IMR-90 (cell line): ENCODE measurements at regions not wholly inside any gene's neighbourhood (a gene's known extent, or its start where the extent isn't known, plus 50 kb on each side); places are given as distances from the start of the nearest gene placed in this dataset.

Experiments used
- ATAC-seq: fragments of 200-7000 bp; cut with Tn5 transposase; 2 replicates; pipeline ENCODE4 v1.9.1; 2020; ENCODE audit warnings: low read depth, mild to moderate bottlenecking, moderate library complexity
- BruUV-seq: library from RNA; stranded (reverse); fragments of 400-500 nt; replicated peaks from 2 replicates; lab custom pipeline; 2021; lab: Mats Ljungman, UMichigan
- CTCF ChIA-PET: fragments of 300-600 bp; formaldehyde crosslinking; extraction: SDS; loops from one replicate; lab custom pipeline; 2021; ENCODE audit warnings: antibody characterized with exemption; lab: Yijun Ruan, JAX
- POLR2A ChIA-PET: fragments of 300-600 bp; sonication (Branson Sonifier 250); formaldehyde crosslinking; loops from one replicate; lab custom pipeline; 2022; ENCODE audit warnings: antibody characterized with exemption; ENCODE audit not compliant: unreplicated experiment; lab: Charles Lee
- DNase-seq: peaks from one replicate; pipeline ENCODE4 v3.0.0; 2013
- H2AFZ ChIP-seq: replicated peaks from 2 replicates; pipeline ENCODE3; 2013; ENCODE audit warnings: low read length, mild to moderate bottlenecking; ENCODE audit not compliant: poor library complexity
- H2AK5ac ChIP-seq: 2 replicates; pipeline ENCODE4 v1.6.1; 2013; ENCODE audit warnings: low read depth, low read length, inconsistent platforms
- H2AK9ac ChIP-seq: replicated peaks from 2 replicates; pipeline ENCODE3; 2013; ENCODE audit warnings: mild to moderate bottlenecking, low read depth, low read length, moderate library complexity; ENCODE audit not compliant: poor library complexity
- H2BK120ac ChIP-seq: 2 replicates; pipeline ENCODE4 v1.6.1; 2013; ENCODE audit warnings: low read depth, low read length, inconsistent platforms
- H2BK15ac ChIP-seq: 3 replicates; pipeline ENCODE4 v1.6.1; 2013; ENCODE audit warnings: low read depth, low read length, inconsistent platforms
- H2BK20ac ChIP-seq: 2 replicates; pipeline ENCODE4 v1.6.1; 2013; ENCODE audit warnings: low read depth, mild to moderate bottlenecking, inconsistent platforms, low read length, moderate library complexity
- H2BK5ac ChIP-seq: 2 replicates; pipeline ENCODE4 v1.6.1; 2013; ENCODE audit warnings: mild to moderate bottlenecking, low read depth, low read length, inconsistent platforms; ENCODE audit not compliant: poor library complexity, severe bottlenecking
- H3K14ac ChIP-seq: replicated peaks from 2 replicates; pipeline ENCODE4 v1.6.1; 2013; ENCODE audit warnings: low read depth, low read length, inconsistent platforms
- H3K18ac ChIP-seq: 2 replicates; pipeline ENCODE4 v1.6.1; 2013; ENCODE audit warnings: low read depth, low read length, control low read depth
- H3K23ac ChIP-seq: 2 replicates; pipeline ENCODE4 v1.6.1; 2013; ENCODE audit warnings: low read depth, low read length, inconsistent platforms
- H3K27ac ChIP-seq: 2 replicates; pipeline ENCODE4 v1.5.1; 2013; ENCODE audit warnings: mild to moderate bottlenecking, control low read depth, low read length; ENCODE audit not compliant: insufficient read depth
- H3K27me3 ChIP-seq: 2 replicates; pipeline ENCODE4 v1.6.1; 2013; ENCODE audit warnings: low read length; ENCODE audit not compliant: control insufficient read depth, insufficient read depth
- H3K36me3 ChIP-seq: 2 replicates; pipeline ENCODE4 v1.6.1; 2013; ENCODE audit warnings: low read length, mixed read lengths; ENCODE audit not compliant: control insufficient read depth, insufficient read depth
- H3K4ac ChIP-seq: 2 replicates; pipeline ENCODE4 v1.6.1; 2013; ENCODE audit warnings: low read depth, low read length, inconsistent platforms
- H3K4me1 ChIP-seq: 2 replicates; pipeline ENCODE4 v1.6.1; 2013; ENCODE audit warnings: low read length, mixed read lengths; ENCODE audit not compliant: control insufficient read depth, insufficient read depth
- H3K4me2 ChIP-seq: 2 replicates; pipeline ENCODE4 v1.6.1; 2013; ENCODE audit warnings: low read depth, mild to moderate bottlenecking, control low read depth, low read length, moderate library complexity
- H3K4me3 ChIP-seq: 2 replicates; pipeline ENCODE4 v1.5.1; 2013; ENCODE audit warnings: low read depth, mild to moderate bottlenecking, control low read depth, low read length, moderate library complexity; ENCODE audit not compliant: insufficient read depth
- H3K56ac ChIP-seq: 2 replicates; pipeline ENCODE4 v1.6.1; 2013; ENCODE audit warnings: low read length, inconsistent platforms; ENCODE audit not compliant: insufficient read depth; ENCODE audit errors: extremely low read depth
- H3K79me1 ChIP-seq, 2 experiments: 2 replicates each; pipeline ENCODE4 v1.6.1; 2013; ENCODE audit warnings: low read length in 2 of 2, inconsistent platforms in 1 of 2, low read depth in 1 of 2
- H3K9ac ChIP-seq: 2 replicates; pipeline ENCODE4 v1.6.1; 2013; ENCODE audit warnings: low read depth, low read length, control low read depth
- H3K9me1 ChIP-seq: 2 replicates; pipeline ENCODE4 v1.6.1; 2013; ENCODE audit warnings: low read length, inconsistent platforms; ENCODE audit not compliant: insufficient read depth
- H3K9me3 ChIP-seq: 2 replicates; pipeline ENCODE4 v1.6.1; 2013; ENCODE audit warnings: low read length; ENCODE audit not compliant: control insufficient read depth, insufficient read depth
- H4K20me1 ChIP-seq: 2 replicates; pipeline ENCODE4 v1.6.1; 2013; ENCODE audit warnings: low read length, inconsistent platforms; ENCODE audit not compliant: insufficient read depth
- H4K5ac ChIP-seq: 2 replicates; pipeline ENCODE4 v1.6.1; 2013; ENCODE audit warnings: mild to moderate bottlenecking, low read depth, low read length, control low read depth
- H4K8ac ChIP-seq, 2 experiments: 2 replicates each; pipeline ENCODE4 v1.6.1; 2013; ENCODE audit warnings: low read depth in 2 of 2, low read length in 2 of 2, control low read depth in 1 of 2, inconsistent platforms in 1 of 2
- H4K91ac ChIP-seq: 2 replicates; pipeline ENCODE4 v1.6.1; 2013; ENCODE audit warnings: low read depth, low read length, inconsistent platforms; ENCODE audit not compliant: insufficient read depth
- ELK1 ChIP-seq: fragments of 150-350 bp; IDR thresholded peaks from 2 replicates; pipeline ENCODE4 v1.6.1; 2016; ENCODE audit warnings: low read depth, mild to moderate bottlenecking, low read length, moderate library complexity, borderline replicate concordance
- NFE2L2 ChIP-seq: fragments of 150-350 bp; IDR thresholded peaks from 2 replicates; pipeline ENCODE4 v1.6.1; 2016; ENCODE audit warnings: low read depth, mild to moderate bottlenecking, low read length
- WGBS, 2 experiments: methylation state at CpG; one replicate each; pipeline versions ENCODE4 v1.1.5 to v1.1.7; 2013; ENCODE audit warnings: missing lambda C conversion rate in 2 of 2; ENCODE audit not compliant: insufficient read length in 1 of 2; ENCODE audit errors: extremely low coverage in 2 of 2; 5-methylcytosine and 5-hydroxymethylcytosine counted together
- dilution Hi-C: fragments of 300-500 bp; cut with HindIII; formaldehyde crosslinking; loops from one replicate; pipeline ENCODE4 v1.14.3; 2018; ENCODE audit warnings: low sequenced_read_pairs; ENCODE audit not compliant: unreplicated experiment
- in situ Hi-C: fragments of 300-500 bp; cut with MboI; formaldehyde crosslinking; loops from 3 replicates; pipeline ENCODE4 v1.14.3; 2019; ENCODE audit warnings: low sequenced_read_pairs, inconsistent platforms, mixed read lengths
- intact Hi-C: fragments of 100-400 bp; cut with micrococcal nuclease; formaldehyde crosslinking; loops from 2 replicates; pipeline ENCODE4 v1.10.0; 2022

- ATAC-seq (no peak), DNase-seq (no peak)
- H2AK9ac ChIP-seq = no peak overlapping the region
- H3K14ac ChIP-seq = no peak overlapping the region
- no peak overlapping the region for H2BK20ac ChIP-seq
- no peaks in the 10 kb centered on the region for H3K36me3 ChIP-seq
- H3K9ac ChIP-seq = no peak overlapping the region
- WGBS, 2 experiments = 83% methylated on average over 1 of the region's 1 CpG; no CpG with 5 or more reads in 1 of the 2 experiments
- no peaks in the 10 kb centered on the region for H3K27me3 ChIP-seq
- BruUV-seq = no TSS peak
- no peak overlapping the region for H3K4me3 ChIP-seq
- H2BK5ac ChIP-seq = no peak overlapping the region
- no peak overlapping the region for H2BK15ac ChIP-seq
- no peak overlapping the region for H3K18ac ChIP-seq
- no peak overlapping the region for H3K27ac ChIP-seq
- dilution Hi-C loops = no loop called here
- CTCF ChIA-PET = interaction anchor here (0.7 kb wide), 2 partner anchors 136 to 611 kb away, joined by 3 read pairs; no protein-coding TSS in a partner anchor
- no peak overlapping the region for H4K91ac ChIP-seq
- no peak overlapping the region for H2AFZ ChIP-seq
- intact Hi-C loops = no loop called here
- in situ Hi-C loops = no loop called here
- no peaks in the 10 kb centered on the region for H3K79me1 ChIP-seq
- no peak overlapping the region for H4K8ac ChIP-seq
- H3K4me2 ChIP-seq = no peak overlapping the region
- H3K4ac ChIP-seq = no peak overlapping the region
- no peaks in the 10 kb centered on the region for H4K20me1 ChIP-seq
- H2BK120ac ChIP-seq = no peak overlapping the region
- H3K9me1 ChIP-seq = no peaks in the 10 kb centered on the region
- POLR2A ChIA-PET = no interaction called here
- TF ChIP-seq ELK1 = no peak
- TF ChIP-seq NFE2L2 = no peak
- H3K23ac ChIP-seq = no peak overlapping the region
- no peak overlapping the region for H2AK5ac ChIP-seq
- no peak overlapping the region for H3K56ac ChIP-seq
- peaks cover 16% of the 10 kb centered on the region for H3K9me3 ChIP-seq
- H4K5ac ChIP-seq = no peak overlapping the region
- no peaks in the 10 kb centered on the region for H3K4me1 ChIP-seq
These were observed 302.4 kb upstream of the ZNF462 start for GRCh38 chr9:106560540-106560939.
